H9 (cell line): ENCODE measurements at regions not wholly inside any gene's neighbourhood (a gene's known extent, or its start where the extent isn't known, plus 50 kb on each side); places are given as distances from the start of the nearest gene placed in this dataset.

Experiments
- DNase-seq: peaks from one replicate; pipeline ENCODE4 v3.0.0-alpha.2; 2017
- H2AFZ ChIP-seq: one replicate; pipeline ENCODE4 v1.6.1; 2013; ENCODE audit warnings: mild to moderate bottlenecking, low read length, control low read depth, moderate library complexity
- H2AK5ac ChIP-seq: 2 replicates; pipeline ENCODE4 v1.6.1; 2013; ENCODE audit warnings: low read length, control low read depth, mixed read lengths; ENCODE audit not compliant: insufficient read length
- H2BK120ac ChIP-seq: one replicate; pipeline ENCODE4 v1.6.1; 2013; ENCODE audit warnings: low read depth, mild to moderate bottlenecking, low read length, control low read depth, inconsistent platforms; ENCODE audit not compliant: poor library complexity, severe bottlenecking
- H2BK12ac ChIP-seq: 2 replicates; pipeline ENCODE4 v1.6.1; 2013; ENCODE audit warnings: low read length, control low read depth, mixed read lengths, low read depth; ENCODE audit not compliant: insufficient read length
- H2BK15ac ChIP-seq: 2 replicates; pipeline ENCODE4 v1.6.1; 2013; ENCODE audit warnings: low read depth, low read length, control low read depth
- H2BK20ac ChIP-seq: one replicate; pipeline ENCODE4 v1.6.1; 2013; ENCODE audit warnings: low read depth, mild to moderate bottlenecking, low read length, control low read depth, inconsistent platforms; ENCODE audit not compliant: poor library complexity, severe bottlenecking
- H2BK5ac ChIP-seq: 2 replicates; pipeline ENCODE4 v1.6.1; 2013; ENCODE audit warnings: low read length, control low read depth, mixed read lengths; ENCODE audit not compliant: insufficient read length
- H3K14ac ChIP-seq: 2 replicates; pipeline ENCODE4 v1.6.1; 2013; ENCODE audit warnings: low read length, control low read depth; ENCODE audit not compliant: insufficient read depth
- H3K18ac ChIP-seq: 2 replicates; pipeline ENCODE4 v1.6.1; 2013; ENCODE audit warnings: low read depth, mild to moderate bottlenecking, mixed read lengths, low read length, control low read depth; ENCODE audit not compliant: insufficient read length
- H3K23ac ChIP-seq: 2 replicates; pipeline ENCODE4 v1.6.1; 2013; ENCODE audit warnings: low read length, control low read depth, mixed read lengths, low read depth; ENCODE audit not compliant: insufficient read length
- H3K23me2 ChIP-seq: 2 replicates; pipeline ENCODE4 v1.6.1; 2013; ENCODE audit warnings: low read depth, mild to moderate bottlenecking, mixed read lengths, low read length, control low read depth; ENCODE audit not compliant: insufficient read length, poor library complexity, severe bottlenecking
- H3K27ac ChIP-seq: 2 replicates; pipeline ENCODE4 v1.5.1; 2013; ENCODE audit warnings: low read length, control low read depth, mixed read lengths, low read depth; ENCODE audit not compliant: insufficient read length
- H3K27me3 ChIP-seq: 2 replicates; pipeline ENCODE4 v1.6.1; 2013; ENCODE audit warnings: low read length, control low read depth, inconsistent platforms; ENCODE audit not compliant: insufficient read depth
- H3K4ac ChIP-seq: 2 replicates; pipeline ENCODE4 v1.6.1; 2013; ENCODE audit warnings: low read depth, mild to moderate bottlenecking, control low read depth, inconsistent platforms, low read length, moderate library complexity
- H3K4me1 ChIP-seq: 2 replicates; pipeline ENCODE4 v1.6.1; 2013; ENCODE audit warnings: low read length, control low read depth, inconsistent platforms; ENCODE audit not compliant: insufficient read depth
- H3K4me2 ChIP-seq: 2 replicates; pipeline ENCODE4 v1.6.1; 2013; ENCODE audit warnings: low read length, control low read depth, mixed read lengths; ENCODE audit not compliant: insufficient read length, insufficient read depth
- H3K56ac ChIP-seq: 2 replicates; pipeline ENCODE4 v1.6.1; 2013; ENCODE audit warnings: low read depth, mild to moderate bottlenecking, mixed read lengths, low read length, control low read depth; ENCODE audit not compliant: insufficient read length
- H3K79me1 ChIP-seq: 2 replicates; pipeline ENCODE4 v1.6.1; 2013; ENCODE audit warnings: low read depth, mild to moderate bottlenecking, moderate library complexity, low read length, control low read depth, inconsistent platforms; ENCODE audit not compliant: insufficient read depth, poor library complexity, severe bottlenecking
- H3K79me2 ChIP-seq: 2 replicates; pipeline ENCODE4 v1.6.1; 2013; ENCODE audit warnings: low read length, control low read depth, inconsistent platforms; ENCODE audit not compliant: insufficient read depth
- H3K9ac ChIP-seq: 2 replicates; pipeline ENCODE4 v1.6.1; 2013; ENCODE audit warnings: low read length, control low read depth, mixed read lengths; ENCODE audit not compliant: insufficient read length; ENCODE audit errors: extremely low read depth
- H3K9me3 ChIP-seq: one replicate; pipeline ENCODE4 v1.6.1; 2013; ENCODE audit warnings: low read depth, low read length, inconsistent platforms; ENCODE audit not compliant: control insufficient read depth
- H3T11ph ChIP-seq: one replicate; pipeline ENCODE4 v1.6.1; 2013; ENCODE audit warnings: mild to moderate bottlenecking, low read length, control low read depth, inconsistent platforms
- H4K20me1 ChIP-seq: one replicate; pipeline ENCODE4 v1.6.1; 2013; ENCODE audit not compliant: control insufficient read depth, insufficient read length, insufficient read depth
- H4K5ac ChIP-seq: 2 replicates; pipeline ENCODE4 v1.6.1; 2013; ENCODE audit warnings: low read depth, mild to moderate bottlenecking, mixed read lengths, low read length, control low read depth; ENCODE audit not compliant: insufficient read length
- H4K8ac ChIP-seq: replicated peaks from 2 replicates; pipeline ENCODE4 v1.6.1; 2013; ENCODE audit warnings: low read length, control low read depth, mixed read lengths, low read depth; ENCODE audit not compliant: insufficient read length
- H4K91ac ChIP-seq: 2 replicates; pipeline ENCODE4 v1.6.1; 2013; ENCODE audit warnings: low read depth, mild to moderate bottlenecking, moderate library complexity, mixed read lengths, low read length, control low read depth; ENCODE audit not compliant: insufficient read length
- H3K27ac Mint-ChIP-seq, 3 experiments: 2 replicates in 2 of 3; 3 replicates in 1 of 3; pipeline ENCODE4 v1.8.0; 2020 to 2021; ENCODE audit warnings: mixed read lengths in 3 of 3, mild to moderate bottlenecking in 1 of 3, moderate library complexity in 1 of 3
- H3K27me3 Mint-ChIP-seq: 2 replicates; pipeline ENCODE4 v1.8.0; 2021; ENCODE audit warnings: low read depth, mild to moderate bottlenecking, moderate library complexity, mixed read lengths
- H3K36me3 Mint-ChIP-seq, 3 experiments: 2 replicates in 2 of 3; 3 replicates in 1 of 3; pipeline ENCODE4 v1.8.0; 2020 to 2021; ENCODE audit warnings: low read depth in 3 of 3, mixed read lengths in 3 of 3; ENCODE audit not compliant: insufficient read depth in 1 of 3
- H3K4me1 Mint-ChIP-seq, 2 experiments: 2 replicates each; pipeline ENCODE4 v1.8.0; 2020; ENCODE audit warnings: mixed read lengths in 2 of 2
- H3K4me3 Mint-ChIP-seq, 2 experiments: 2 replicates in 1 of 2; 3 replicates in 1 of 2; pipeline ENCODE4 v1.8.0; 2020 to 2021; ENCODE audit warnings: mild to moderate bottlenecking in 2 of 2, mixed read lengths in 2 of 2, moderate library complexity in 1 of 2
- H3K9me3 Mint-ChIP-seq, 2 experiments: 2 replicates in 1 of 2; 3 replicates in 1 of 2; pipeline ENCODE4 v1.8.0; 2020; ENCODE audit warnings: mild to moderate bottlenecking in 2 of 2, mixed read lengths in 2 of 2, moderate library complexity in 1 of 2
- CTCF ChIP-seq: fragments of 200-600 bp; sonication (generic); conservative IDR thresholded peaks from 3 replicates; pipeline ENCODE4 v1.8.0; 2021; ENCODE audit warnings: antibody characterized with exemption, mild to moderate bottlenecking
- WGBS: extraction: QIAGEN DNeasy Blood & Tissue Kit; methylation state at CpG from one replicate; pipeline ENCODE4 v1.1.7; 2013; ENCODE audit warnings: missing lambda C conversion rate, low lambda C conversion rate, mixed read lengths; ENCODE audit not compliant: insufficient read length; ENCODE audit errors: extremely low coverage; 5-methylcytosine and 5-hydroxymethylcytosine counted together

- no peak overlapping the region for H3K14ac ChIP-seq
- H3K23me2 ChIP-seq: no peaks in the 10 kb centered on the region
- no peak overlapping the region for H3T11ph ChIP-seq
- H2BK15ac ChIP-seq: no peak overlapping the region
- peaks cover 7% of the 10 kb centered on the region; the same call in 1 of the 2 replicates for H3K4me1 ChIP-seq
- no peak overlapping the region for H3K27ac ChIP-seq
- no peak overlapping the region for H3K4me2 ChIP-seq
- H4K5ac ChIP-seq: no peak overlapping the region
- H2BK5ac ChIP-seq: no peak overlapping the region
- no peaks in the 10 kb centered on the region for H4K20me1 ChIP-seq
- no peak overlapping the region for H4K8ac ChIP-seq
- H2BK20ac ChIP-seq: no peak overlapping the region
- H2AK5ac ChIP-seq: no peak overlapping the region
- no peak overlapping the region for H2AFZ ChIP-seq
- TF ChIP-seq CTCF: no peak
- no peaks in the 10 kb centered on the region for H3K79me2 ChIP-seq
- no peaks in the 10 kb centered on the region; the same call in 1 of the 2 replicates for H3K27me3 Mint-ChIP-seq
- no peaks in the 10 kb centered on the region for H3K79me1 ChIP-seq
- no CpG with 5 or more reads among the region's 2 CpGs for WGBS
- no peak overlapping the region for H3K9ac ChIP-seq
- H2BK120ac ChIP-seq: no peak overlapping the region
- peaks cover 45 to 53% of the 10 kb centered on the region in 2 experiments for H3K4me1 Mint-ChIP-seq
- no peak overlapping the region for H3K18ac ChIP-seq
- H2BK12ac ChIP-seq: no peak overlapping the region
- no peak overlapping the region for H3K56ac ChIP-seq
- no peak overlapping the region for H4K91ac ChIP-seq
- no peaks in the 10 kb centered on the region for H3K9me3 ChIP-seq
- H3K23ac ChIP-seq: no peak overlapping the region
- H3K9me3 Mint-ChIP-seq: peaks cover 0 to 6% of the 10 kb centered on the region in 2 experiments; a peak in 3 of 5 replicates
- H3K36me3 Mint-ChIP-seq: peaks cover 0 to 3% (median 2%) of the 10 kb centered on the region in 3 experiments; a peak in 1 of 7 replicates
- H3K27ac Mint-ChIP-seq: no peak overlapping the region; a peak in 1 of 7 replicates
- no peak overlapping the region for H3K4me3 Mint-ChIP-seq
- no peak for DNase-seq
- H3K4ac ChIP-seq: no peak overlapping the region; the same call in 1 of the 2 replicates
- H3K27me3 ChIP-seq: no peaks in the 10 kb centered on the region
Measured at GRCh38 chr2:221915926-221916325, 343.8 kb upstream of the EPHA4 start.
